Caco-2 (cell line): ENCODE measurements at regions not wholly inside any gene's neighbourhood (a gene's known extent, or its start where the extent isn't known, plus 50 kb on each side); places are given as distances from the start of the nearest gene placed in this dataset.

Source experiments
- BruUV-seq: library from RNA; stranded (reverse); fragments of 400-500 nt; replicated peaks from 2 replicates; lab custom pipeline; 2021; lab: Mats Ljungman, UMichigan
- CTCF ChIA-PET: fragments of 300-600 bp; sonication (Branson Sonifier 250); formaldehyde crosslinking; loops from one replicate; lab custom pipeline; 2022; ENCODE audit warnings: antibody characterized with exemption; lab: Charles Lee
- POLR2A ChIA-PET: fragments of 300-600 bp; sonication (Branson Sonifier 250); formaldehyde crosslinking; loops from one replicate; lab custom pipeline; 2022; ENCODE audit warnings: antibody characterized with exemption; lab: Charles Lee
- DNase-seq, 2 experiments: peaks; one replicate each; pipeline versions ENCODE4 v3.0.0 to v3.0.0-alpha.2; 2020 to 2022
- H3K27me3 ChIP-seq: replicated peaks from 2 replicates; pipeline ENCODE4 v1.6.0; 2011; ENCODE audit warnings: low read length; ENCODE audit not compliant: control insufficient read depth, insufficient read depth
- H3K36me3 ChIP-seq: 2 replicates; pipeline ENCODE4 v1.5.1; 2011; ENCODE audit warnings: low read length; ENCODE audit not compliant: control insufficient read depth, insufficient read depth
- H3K4me1 ChIP-seq: fragments of 250-450 bp; sonication (Bioruptor Pico); 2 replicates; pipeline ENCODE4 v1.5.1; 2020; ENCODE audit warnings: mild to moderate bottlenecking
- H3K4me3 ChIP-seq: 2 replicates; pipeline ENCODE4 v1.5.1; 2011; ENCODE audit warnings: low read depth, mild to moderate bottlenecking, control low read depth, low read length
- H3K9me3 ChIP-seq: fragments of 250-450 bp; sonication (Bioruptor Pico); 2 replicates; pipeline ENCODE4 v1.5.1; 2020; ENCODE audit warnings: mild to moderate bottlenecking, moderate library complexity
- H3K27ac Mint-ChIP-seq: one replicate; pipeline ENCODE4 v1.8.0; 2022; ENCODE audit warnings: mixed read lengths; ENCODE audit not compliant: unreplicated experiment
- H3K27me3 Mint-ChIP-seq: one replicate; pipeline ENCODE4 v1.8.0; 2022; ENCODE audit warnings: mixed read lengths; ENCODE audit not compliant: insufficient read depth, unreplicated experiment
- H3K36me3 Mint-ChIP-seq: one replicate; pipeline ENCODE4 v1.8.0; 2022; ENCODE audit warnings: mild to moderate bottlenecking, mixed read lengths; ENCODE audit not compliant: insufficient read depth, unreplicated experiment
- H3K4me1 Mint-ChIP-seq: one replicate; pipeline ENCODE4 v1.8.0; 2022; ENCODE audit warnings: low read depth, mixed read lengths; ENCODE audit not compliant: unreplicated experiment
- H3K4me3 Mint-ChIP-seq: one replicate; pipeline ENCODE4 v1.8.0; 2022; ENCODE audit warnings: mild to moderate bottlenecking, moderate library complexity, mixed read lengths; ENCODE audit not compliant: unreplicated experiment
- H3K9me3 Mint-ChIP-seq: one replicate; pipeline ENCODE4 v1.8.0; 2022; ENCODE audit warnings: mixed read lengths; ENCODE audit not compliant: unreplicated experiment
- intact Hi-C: fragments of 100-400 bp; cut with micrococcal nuclease; formaldehyde crosslinking; loops from one replicate; pipeline ENCODE4 v1.10.0; 2022; ENCODE audit not compliant: unreplicated experiment
- TF ChIP-seq, protein P1 (sequence below), 2 experiments: fragments of 200-600 bp in 1 of 2; IDR thresholded peaks; 1 replicate in 1 of 2; 2 replicates in 1 of 2; pipeline versions ENCODE4 v1.5.1 to v1.8.0; 2011 to 2022; ENCODE audit warnings: antibody characterized with exemption in 1 of 2, control low read depth in 1 of 2, inconsistent platforms in 1 of 2, low read depth in 1 of 2, low read length in 1 of 2, mild to moderate bottlenecking in 1 of 2, moderate library complexity in 1 of 2; ENCODE audit not compliant: insufficient read depth in 1 of 2, severe bottlenecking in 1 of 2, unreplicated experiment in 1 of 2

DNA sequence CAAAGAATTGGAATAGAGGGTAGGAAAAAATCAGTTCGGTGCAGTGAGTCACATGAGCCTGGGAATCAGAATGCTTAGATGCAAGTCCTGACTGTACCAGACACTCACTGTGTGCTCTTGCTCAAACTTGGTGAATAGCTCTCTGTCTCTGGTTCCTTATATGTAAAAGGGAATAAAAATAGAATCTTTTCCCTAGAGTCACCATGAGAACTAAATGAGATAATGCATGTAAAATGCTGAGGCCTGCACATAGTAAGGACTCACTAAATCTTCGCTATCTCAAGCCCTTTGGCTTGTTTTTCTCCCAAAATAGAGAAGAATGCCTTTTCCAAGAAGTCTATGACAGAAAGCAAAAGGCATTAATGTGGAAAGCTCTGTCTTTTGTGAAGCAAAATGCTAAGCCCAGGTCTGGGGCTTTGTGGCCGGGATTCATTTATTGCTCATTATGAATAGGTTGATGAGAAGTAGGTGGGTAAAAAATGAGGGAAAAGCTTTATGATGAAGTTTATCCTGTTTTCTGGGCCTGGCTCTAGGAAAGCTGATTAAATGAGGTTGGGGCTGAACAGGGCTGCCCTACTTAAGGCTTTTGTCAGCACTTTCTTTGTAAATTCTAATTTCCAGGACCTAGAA, 483.3 kb downstream of the DMAC1 start:
- no peaks in the 10 kb centered on the region for H3K4me1 ChIP-seq
- H3K9me3 Mint-ChIP-seq: peaks cover 31% of the 10 kb centered on the region
- CTCF ChIA-PET: no interaction called here
- H3K36me3 Mint-ChIP-seq: no peaks in the 10 kb centered on the region
- H3K4me1 Mint-ChIP-seq: no peaks in the 10 kb centered on the region
- POLR2A ChIA-PET: no interaction called here
- no peaks in the 10 kb centered on the region for H3K27me3 ChIP-seq
- no peak overlapping the region for H3K4me3 ChIP-seq
- H3K27me3 Mint-ChIP-seq: peaks cover 10% of the 10 kb centered on the region
- H3K4me3 Mint-ChIP-seq: no peak overlapping the region
- DNase-seq: no peak
- H3K27ac Mint-ChIP-seq: no peak overlapping the region
- no TSS peak for BruUV-seq
- intact Hi-C loops: no loop called here
- H3K9me3 ChIP-seq: no peaks in the 10 kb centered on the region
- no peaks in the 10 kb centered on the region for H3K36me3 ChIP-seq
- TF ChIP-seq, protein P1, sequence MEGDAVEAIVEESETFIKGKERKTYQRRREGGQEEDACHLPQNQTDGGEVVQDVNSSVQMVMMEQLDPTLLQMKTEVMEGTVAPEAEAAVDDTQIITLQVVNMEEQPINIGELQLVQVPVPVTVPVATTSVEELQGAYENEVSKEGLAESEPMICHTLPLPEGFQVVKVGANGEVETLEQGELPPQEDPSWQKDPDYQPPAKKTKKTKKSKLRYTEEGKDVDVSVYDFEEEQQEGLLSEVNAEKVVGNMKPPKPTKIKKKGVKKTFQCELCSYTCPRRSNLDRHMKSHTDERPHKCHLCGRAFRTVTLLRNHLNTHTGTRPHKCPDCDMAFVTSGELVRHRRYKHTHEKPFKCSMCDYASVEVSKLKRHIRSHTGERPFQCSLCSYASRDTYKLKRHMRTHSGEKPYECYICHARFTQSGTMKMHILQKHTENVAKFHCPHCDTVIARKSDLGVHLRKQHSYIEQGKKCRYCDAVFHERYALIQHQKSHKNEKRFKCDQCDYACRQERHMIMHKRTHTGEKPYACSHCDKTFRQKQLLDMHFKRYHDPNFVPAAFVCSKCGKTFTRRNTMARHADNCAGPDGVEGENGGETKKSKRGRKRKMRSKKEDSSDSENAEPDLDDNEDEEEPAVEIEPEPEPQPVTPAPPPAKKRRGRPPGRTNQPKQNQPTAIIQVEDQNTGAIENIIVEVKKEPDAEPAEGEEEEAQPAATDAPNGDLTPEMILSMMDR (IDR thresholded peaks at IDR 0.05; ENCODE audit: insufficient read depth in 1 of 2, low read depth in 1 of 2, low read length in 1 of 2, severe bottlenecking in 1 of 2, unreplicated experiment in 1 of 2): no peak

DNA sequence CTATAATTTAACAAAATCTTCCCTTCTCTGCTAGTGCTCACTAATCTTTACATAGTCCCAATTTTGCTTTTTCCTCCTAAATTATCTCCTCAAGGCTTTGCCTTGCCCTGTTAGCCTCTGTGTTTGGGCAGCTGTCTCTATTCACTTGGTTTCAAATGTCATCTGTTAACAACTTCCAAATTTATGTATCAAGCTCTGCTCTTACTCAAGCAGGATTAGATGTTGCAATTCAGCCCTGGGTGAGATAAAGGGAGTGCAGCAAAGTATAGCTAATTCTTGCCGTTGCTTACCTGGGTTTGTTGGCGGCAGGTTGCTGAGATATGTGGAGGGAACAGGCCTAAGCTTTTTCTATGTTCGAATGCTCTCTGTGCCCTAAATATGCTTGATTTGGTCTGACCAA, 483.8 kb downstream of the DMAC1 start:
- Histone ChIP-seq H3K27me3 (no peaks in the 10 kb centered on the region), H3K36me3 (no peaks in the 10 kb centered on the region), H3K9me3 (no peaks in the 10 kb centered on the region), H3K4me1 (no peaks in the 10 kb centered on the region), H3K4me3 (no peak overlapping the region)
- Mint-ChIP-seq H3K4me1 (no peaks in the 10 kb centered on the region), H3K36me3 (no peaks in the 10 kb centered on the region), H3K27ac (no peak overlapping the region), H3K27me3 (peaks cover 10% of the 10 kb centered on the region), H3K4me3 (no peak overlapping the region), H3K9me3 (peaks cover 32% of the 10 kb centered on the region)
- intact Hi-C loops: no loop called here
- POLR2A ChIA-PET: no interaction called here
- no peak for DNase-seq
- TF ChIP-seq, protein P1 (IDR thresholded peaks at IDR 0.05; ENCODE audit: insufficient read depth in 1 of 2, low read depth in 1 of 2, low read length in 1 of 2, severe bottlenecking in 1 of 2, unreplicated experiment in 1 of 2): no peak
- no TSS peak for BruUV-seq
- CTCF ChIA-PET: no interaction called here

DNA sequence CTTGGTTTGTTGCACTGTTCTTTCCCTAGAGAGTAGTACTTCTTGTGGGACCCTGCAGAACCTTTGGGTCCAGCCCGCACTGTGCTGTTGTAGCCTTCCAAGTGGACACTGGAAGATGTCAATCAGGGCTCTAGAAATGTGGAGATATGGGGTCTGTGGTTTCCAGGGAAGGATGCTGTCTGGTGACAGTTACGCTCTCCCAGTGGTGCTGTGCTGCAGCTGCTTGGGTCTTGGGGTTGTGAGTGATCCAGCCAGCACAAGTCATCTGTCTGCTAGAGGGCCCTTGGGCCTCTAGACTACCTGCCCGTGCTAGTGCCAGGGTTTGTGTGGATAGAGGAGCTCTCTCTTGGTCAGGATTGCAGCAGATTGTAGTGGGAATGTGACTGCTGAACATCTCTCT, 484.5 kb downstream of the DMAC1 start:
- H3K27me3 Mint-ChIP-seq: peaks cover 10% of the 10 kb centered on the region
- no peaks in the 10 kb centered on the region for H3K36me3 Mint-ChIP-seq
- H3K36me3 ChIP-seq: no peaks in the 10 kb centered on the region
- BruUV-seq: no TSS peak
- H3K4me3 Mint-ChIP-seq: no peak overlapping the region
- H3K4me1 ChIP-seq: no peaks in the 10 kb centered on the region
- H3K27ac Mint-ChIP-seq: no peak overlapping the region
- no peak overlapping the region for H3K4me3 ChIP-seq
- intact Hi-C loops: no loop called here
- ChIA-PET CTCF (no interaction called here), POLR2A (no interaction called here)
- no peaks in the 10 kb centered on the region for H3K27me3 ChIP-seq
- DNase-seq: no peak
- H3K9me3 Mint-ChIP-seq: peaks cover 38% of the 10 kb centered on the region
- TF ChIP-seq, protein P1 (IDR thresholded peaks at IDR 0.05; ENCODE audit: insufficient read depth in 1 of 2, low read depth in 1 of 2, low read length in 1 of 2, severe bottlenecking in 1 of 2, unreplicated experiment in 1 of 2): no peak
- no peaks in the 10 kb centered on the region for H3K4me1 Mint-ChIP-seq
- no peaks in the 10 kb centered on the region for H3K9me3 ChIP-seq
